Peyer's patch (tissue), 4 donors: ENCODE measurements at regions not wholly inside any gene's neighbourhood (a gene's known extent, or its start where the extent isn't known, plus 50 kb on each side); places are given as distances from the start of the nearest gene placed in this dataset.
"Not testable (repeated sequence)": the region's sequence is repeated elsewhere in the genome, so short reads cannot be mapped to it uniquely, and the experiment has no call there.

ENCODE experiments used
- DNase-seq, 3 donors: peaks; one replicate each; pipeline ENCODE4 v3.0.0-alpha.2; 2017 to 2019
- H3K27ac ChIP-seq, 4 donors: fragments of 200-600 bp; sonication (generic); one replicate each; pipeline ENCODE4 v1.5.1; 2016 to 2019
- H3K27me3 ChIP-seq, 2 donors: fragments of 200-600 bp; sonication (generic); one replicate each; pipeline ENCODE4 v1.5.1; 2019
- H3K36me3 ChIP-seq, 3 donors: fragments of 200-600 bp; sonication (generic); one replicate each; pipeline ENCODE4 v1.5.1; 2016 to 2019
- H3K4me1 ChIP-seq, 4 donors: fragments of 200-600 bp; sonication (generic); one replicate each; pipeline ENCODE4 v1.5.1; 2016 to 2019
- H3K4me3 ChIP-seq, 4 donors: fragments of 200-600 bp; sonication (generic); 1 replicate in 3 of 4; 2 replicates in 1 of 4; pipeline ENCODE4 v1.5.1; 2016 to 2019; ENCODE audit warnings: mild to moderate bottlenecking in 1 of 4
- H3K9me3 ChIP-seq, 4 donors: fragments of 200-600 bp; sonication (generic); one replicate each; pipeline ENCODE4 v1.5.1; 2016 to 2019; ENCODE audit warnings: mild to moderate bottlenecking in 1 of 4
- CTCF ChIP-seq, 6 experiments: fragments of 450-650 bp in 4 of 6; fragments of 200-600 bp in 2 of 6; sonication (generic) in 1 of 6; IDR thresholded peaks; one replicate each; pipeline ENCODE4 v1.5.1; 2017 to 2019; ENCODE audit warnings: antibody characterized with exemption in 6 of 6, mild to moderate bottlenecking in 3 of 6, moderate library complexity in 1 of 6
- POLR2A ChIP-seq, 2 donors: fragments of 450-650 bp; IDR thresholded peaks; one replicate each; pipeline ENCODE4 v1.5.1; 2017; ENCODE audit warnings: antibody characterized with exemption in 2 of 2, mild to moderate bottlenecking in 2 of 2, moderate library complexity in 2 of 2

GRCh38 chr2:192534072-192534471, 339.3 kb upstream of the TMEFF2 start:
- TF ChIP-seq CTCF (IDR thresholded peaks at IDR 0.05) (no peak), POLR2A (IDR thresholded peaks at IDR 0.05) (no peak)

GRCh38 chr2:192524642-192525251, 330.0 kb upstream of the TMEFF2 start:
- not testable (repeated sequence) for DNase-seq, H3K4me1 ChIP-seq, H3K4me3 ChIP-seq, H3K27ac ChIP-seq, H3K36me3 ChIP-seq, H3K27me3 ChIP-seq, H3K9me3 ChIP-seq

More at GRCh38 chr2:192534072-192534471, 339.3 kb upstream of the TMEFF2 start:
- Histone ChIP-seq H3K4me3 (no peak overlapping the region), H3K4me1 (no peaks in the 10 kb centered on the region), H3K27me3 (no peaks in the 10 kb centered on the region), H3K36me3 (no peaks in the 10 kb centered on the region), H3K27ac (no peak overlapping the region), H3K9me3 (no peaks in the 10 kb centered on the region)
- no peak for DNase-seq

- H3K27ac ChIP-seq, DNase-seq, H3K36me3 ChIP-seq, H3K27me3 ChIP-seq, H3K9me3 ChIP-seq, H3K4me1 ChIP-seq, H3K4me3 ChIP-seq: not testable (repeated sequence)
Observed at GRCh38 chr2:192524214-192524613, 329.5 kb upstream of the TMEFF2 start.

- no peak for DNase-seq
- Histone ChIP-seq H3K27me3 (no peaks in the 10 kb centered on the region), H3K4me1 (no peaks in the 10 kb centered on the region), H3K27ac (no peak overlapping the region), H3K36me3 (no peaks in the 10 kb centered on the region), H3K4me3 (no peak overlapping the region), H3K9me3 (no peaks in the 10 kb centered on the region)
- TF ChIP-seq POLR2A (IDR thresholded peaks at IDR 0.05) (no peak), CTCF (IDR thresholded peaks at IDR 0.05) (no peak)
Observed at GRCh38 chr2:192515937-192516336, 321.2 kb upstream of the TMEFF2 start.

- DNase-seq: no peak
- Histone ChIP-seq H3K27me3 (no peaks in the 10 kb centered on the region), H3K36me3 (no peaks in the 10 kb centered on the region), H3K9me3 (no peaks in the 10 kb centered on the region), H3K27ac (no peak overlapping the region), H3K4me1 (no peaks in the 10 kb centered on the region), H3K4me3 (no peak overlapping the region)
- TF ChIP-seq POLR2A (IDR thresholded peaks at IDR 0.05) (no peak), CTCF (IDR thresholded peaks at IDR 0.05) (no peak)
Observed at GRCh38 chr2:192513575-192513974, 318.8 kb upstream of the TMEFF2 start.

GRCh38 chr2:192507836-192508450, 313.2 kb upstream of the TMEFF2 start:
- DNase-seq, H3K9me3 ChIP-seq, H3K4me3 ChIP-seq, H3K27ac ChIP-seq, H3K27me3 ChIP-seq, H3K36me3 ChIP-seq, H3K4me1 ChIP-seq: not testable (repeated sequence)

GRCh38 chr2:192500550-192501200, 305.9 kb upstream of the TMEFF2 start:
- no peak overlapping the region for H3K27ac ChIP-seq
- no peaks in the 10 kb centered on the region for H3K4me1 ChIP-seq
- no peaks in the 10 kb centered on the region for H3K9me3 ChIP-seq
- H3K36me3 ChIP-seq: no peaks in the 10 kb centered on the region
- DNase-seq: no peak
- TF ChIP-seq CTCF (IDR thresholded peaks at IDR 0.05): no peak
- no peaks in the 10 kb centered on the region for H3K27me3 ChIP-seq
- H3K4me3 ChIP-seq: no peak overlapping the region
